ENCODE measurements at regions not wholly inside any gene's neighbourhood (a gene's known extent, or its start where the extent isn't known, plus 50 kb on each side); places are given as distances from the start of the nearest gene placed in this dataset.

GRCh38 chr12:114875313-114875712, 191.3 kb upstream of the TBX3 start:
- no peaks in the 10 kb centered on the region for H3K9me3 ChIP-seq (ENCODE audit: insufficient read depth, low read depth, low read length)
- H3K27ac ChIP-seq (ENCODE audit: low read length): no peak overlapping the region

GRCh38 chr12:114873656-114874055, 189.7 kb upstream of the TBX3 start:
- Histone ChIP-seq H3K27ac (ENCODE audit: low read length) (no peak overlapping the region), H3K36me3 (ENCODE audit: insufficient read depth, low read depth, low read length) (no peaks in the 10 kb centered on the region), H3K27me3 (ENCODE audit: insufficient read depth, low read length) (no peaks in the 10 kb centered on the region), H3K9me3 (ENCODE audit: insufficient read depth, low read depth, low read length) (no peaks in the 10 kb centered on the region), H3K4me1 (ENCODE audit: insufficient read depth, low read length) (no peaks in the 10 kb centered on the region), H3K9ac (ENCODE audit: low read depth, low read length) (no peak overlapping the region), H3K4me3 (ENCODE audit: low read length) (no peak overlapping the region)

More at GRCh38 chr12:114875313-114875712, 191.3 kb upstream of the TBX3 start:
- H3K27me3 ChIP-seq (ENCODE audit: insufficient read depth, low read length): no peaks in the 10 kb centered on the region
- H3K4me1 ChIP-seq (ENCODE audit: insufficient read depth, low read length): no peaks in the 10 kb centered on the region
- no peak overlapping the region for H3K9ac ChIP-seq (ENCODE audit: low read depth, low read length)
- no peaks in the 10 kb centered on the region for H3K36me3 ChIP-seq (ENCODE audit: insufficient read depth, low read depth, low read length)
- H3K4me3 ChIP-seq (ENCODE audit: low read length): no peak overlapping the region

GRCh38 chr12:114868995-114869834, 185.2 kb upstream of the TBX3 start:
- Histone ChIP-seq H3K9ac (ENCODE audit: low read depth, low read length) (no peak overlapping the region), H3K9me3 (ENCODE audit: insufficient read depth, low read depth, low read length) (no peaks in the 10 kb centered on the region), H3K27me3 (ENCODE audit: insufficient read depth, low read length) (no peaks in the 10 kb centered on the region), H3K27ac (ENCODE audit: low read length) (no peak overlapping the region), H3K36me3 (ENCODE audit: insufficient read depth, low read depth, low read length) (no peaks in the 10 kb centered on the region), H3K4me3 (ENCODE audit: low read length) (no peak overlapping the region), H3K4me1 (ENCODE audit: insufficient read depth, low read length) (peaks cover 4% of the 10 kb centered on the region; the same call in 1 of the 2 replicates)

- Histone ChIP-seq H3K9me3 (ENCODE audit: insufficient read depth, low read depth, low read length) (no peaks in the 10 kb centered on the region), H3K27ac (ENCODE audit: low read length) (no peak overlapping the region)
Measured at GRCh38 chr12:114866331-114866730, 182.4 kb upstream of the TBX3 start.

GRCh38 chr12:114864837-114865551, 181.0 kb upstream of the TBX3 start:
- no peaks in the 10 kb centered on the region for H3K27me3 ChIP-seq (ENCODE audit: insufficient read depth, low read length)
- H3K27ac ChIP-seq (ENCODE audit: low read length): no peak overlapping the region
- H3K4me3 ChIP-seq (ENCODE audit: low read length): no peak overlapping the region
- H3K4me1 ChIP-seq (ENCODE audit: insufficient read depth, low read length): peaks cover 4% of the 10 kb centered on the region; the same call in 1 of the 2 replicates
- H3K9ac ChIP-seq (ENCODE audit: low read depth, low read length): no peak overlapping the region
- no peaks in the 10 kb centered on the region for H3K36me3 ChIP-seq (ENCODE audit: insufficient read depth, low read depth, low read length)
- H3K9me3 ChIP-seq (ENCODE audit: insufficient read depth, low read depth, low read length): no peaks in the 10 kb centered on the region

More at GRCh38 chr12:114866331-114866730, 182.4 kb upstream of the TBX3 start:
- no peak overlapping the region for H3K9ac ChIP-seq (ENCODE audit: low read depth, low read length)
- H3K36me3 ChIP-seq (ENCODE audit: insufficient read depth, low read depth, low read length): no peaks in the 10 kb centered on the region
- no peaks in the 10 kb centered on the region for H3K27me3 ChIP-seq (ENCODE audit: insufficient read depth, low read length)
- H3K4me3 ChIP-seq (ENCODE audit: low read length): no peak overlapping the region
- peaks cover 4% of the 10 kb centered on the region; the same call in 1 of the 2 replicates for H3K4me1 ChIP-seq (ENCODE audit: insufficient read depth, low read length)

GRCh38 chr12:114863911-114864310, 179.9 kb upstream of the TBX3 start:
- Histone ChIP-seq H3K27me3 (ENCODE audit: insufficient read depth, low read length) (no peaks in the 10 kb centered on the region), H3K27ac (ENCODE audit: low read length) (no peak overlapping the region), H3K4me3 (ENCODE audit: low read length) (no peak overlapping the region), H3K4me1 (ENCODE audit: insufficient read depth, low read length) (peaks cover 4% of the 10 kb centered on the region; the same call in 1 of the 2 replicates), H3K9ac (ENCODE audit: low read depth, low read length) (no peak overlapping the region), H3K9me3 (ENCODE audit: insufficient read depth, low read depth, low read length) (no peaks in the 10 kb centered on the region), H3K36me3 (ENCODE audit: insufficient read depth, low read depth, low read length) (no peaks in the 10 kb centered on the region)

GRCh38 chr12:114860969-114861368, 177.0 kb upstream of the TBX3 start:
- Histone ChIP-seq H3K36me3 (ENCODE audit: insufficient read depth, low read depth, low read length) (no peaks in the 10 kb centered on the region), H3K9ac (ENCODE audit: low read depth, low read length) (no peak overlapping the region), H3K27ac (ENCODE audit: low read length) (no peak overlapping the region), H3K4me1 (ENCODE audit: insufficient read depth, low read length) (peaks cover 4% of the 10 kb centered on the region; the same call in 1 of the 2 replicates), H3K4me3 (ENCODE audit: low read length) (no peak overlapping the region), H3K9me3 (ENCODE audit: insufficient read depth, low read depth, low read length) (no peaks in the 10 kb centered on the region), H3K27me3 (ENCODE audit: insufficient read depth, low read length) (no peaks in the 10 kb centered on the region)

- Histone ChIP-seq H3K9me3 (ENCODE audit: insufficient read depth, low read depth, low read length) (no peaks in the 10 kb centered on the region), H3K36me3 (ENCODE audit: insufficient read depth, low read depth, low read length) (no peaks in the 10 kb centered on the region), H3K4me3 (ENCODE audit: low read length) (no peak overlapping the region), H3K4me1 (ENCODE audit: insufficient read depth, low read length) (no peaks in the 10 kb centered on the region), H3K9ac (ENCODE audit: low read depth, low read length) (no peak overlapping the region), H3K27ac (ENCODE audit: low read length) (no peak overlapping the region), H3K27me3 (ENCODE audit: insufficient read depth, low read length) (no peaks in the 10 kb centered on the region)
Measured at GRCh38 chr12:114858388-114859146, 174.6 kb upstream of the TBX3 start.

- Histone ChIP-seq H3K36me3 (ENCODE audit: insufficient read depth, low read depth, low read length) (no peaks in the 10 kb centered on the region), H3K9ac (ENCODE audit: low read depth, low read length) (no peak overlapping the region), H3K4me1 (ENCODE audit: insufficient read depth, low read length) (no peaks in the 10 kb centered on the region), H3K4me3 (ENCODE audit: low read length) (no peak overlapping the region), H3K27ac (ENCODE audit: low read length) (no peak overlapping the region), H3K27me3 (ENCODE audit: insufficient read depth, low read length) (no peaks in the 10 kb centered on the region), H3K9me3 (ENCODE audit: insufficient read depth, low read depth, low read length) (no peaks in the 10 kb centered on the region)
Measured at GRCh38 chr12:114855678-114856077, 171.7 kb upstream of the TBX3 start.

- H3K9me3 ChIP-seq (ENCODE audit: insufficient read depth, low read depth, low read length): no peaks in the 10 kb centered on the region
- H3K4me3 ChIP-seq (ENCODE audit: low read length): no peak overlapping the region
- no peak overlapping the region for H3K9ac ChIP-seq (ENCODE audit: low read depth, low read length)
- no peaks in the 10 kb centered on the region for H3K4me1 ChIP-seq (ENCODE audit: insufficient read depth, low read length)
- no peaks in the 10 kb centered on the region for H3K27me3 ChIP-seq (ENCODE audit: insufficient read depth, low read length)
- no peak overlapping the region for H3K27ac ChIP-seq (ENCODE audit: low read length)
- no peaks in the 10 kb centered on the region for H3K36me3 ChIP-seq (ENCODE audit: insufficient read depth, low read depth, low read length)
Measured at GRCh38 chr12:114852976-114853529, 169.1 kb upstream of the TBX3 start.

GRCh38 chr12:114851981-114852380, 168.0 kb upstream of the TBX3 start:
- H3K36me3 ChIP-seq (ENCODE audit: insufficient read depth, low read depth, low read length): no peaks in the 10 kb centered on the region
- no peaks in the 10 kb centered on the region for H3K27me3 ChIP-seq (ENCODE audit: insufficient read depth, low read length)
- H3K9me3 ChIP-seq (ENCODE audit: insufficient read depth, low read depth, low read length): no peaks in the 10 kb centered on the region
- no peak overlapping the region for H3K4me3 ChIP-seq (ENCODE audit: low read length)
- no peak overlapping the region for H3K27ac ChIP-seq (ENCODE audit: low read length)
- no peaks in the 10 kb centered on the region for H3K4me1 ChIP-seq (ENCODE audit: insufficient read depth, low read length)
- H3K9ac ChIP-seq (ENCODE audit: low read depth, low read length): no peak overlapping the region

Data from iPS-20b (cell line).